ENCODE measurements at regions not wholly inside any gene's neighbourhood (a gene's known extent, or its start where the extent isn't known, plus 50 kb on each side); places are given as distances from the start of the nearest gene placed in this dataset.

DNA sequence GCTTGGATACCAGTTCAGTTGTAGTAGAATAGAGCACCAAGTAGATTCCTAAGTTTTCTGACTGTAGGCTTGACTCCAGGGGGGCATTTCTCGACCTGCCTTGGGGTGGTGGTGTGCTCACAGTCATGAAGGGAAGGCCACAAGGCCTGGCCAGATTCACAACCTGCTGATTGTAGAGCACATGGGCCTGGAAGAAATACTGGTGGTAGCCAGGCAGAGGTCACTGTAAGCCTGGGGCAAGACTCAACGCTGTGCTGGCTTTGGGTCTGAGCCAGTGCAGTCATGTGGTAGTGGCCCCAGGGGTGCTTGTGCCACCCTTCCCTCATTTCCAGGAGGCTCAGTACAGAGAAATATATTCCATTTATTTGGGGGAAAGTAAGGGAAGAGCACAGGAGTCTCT lies 832.3 kb upstream of the SLC10A2 start:
- Mint-ChIP-seq H3K36me3 (peaks cover 10% of the 10 kb centered on the region), H3K27ac (no peak overlapping the region), H3K27me3 (ENCODE audit: low read depth) (no peaks in the 10 kb centered on the region), H3K4me3 (no peak overlapping the region), H3K9me3 (peaks cover 33% of the 10 kb centered on the region), H3K4me1 (peaks cover 12% of the 10 kb centered on the region)
- no peak for DNase-seq (ENCODE audit: low spot score in 2 of 2, unreplicated experiment in 2 of 2)
- TF ChIP-seq, protein P1, sequence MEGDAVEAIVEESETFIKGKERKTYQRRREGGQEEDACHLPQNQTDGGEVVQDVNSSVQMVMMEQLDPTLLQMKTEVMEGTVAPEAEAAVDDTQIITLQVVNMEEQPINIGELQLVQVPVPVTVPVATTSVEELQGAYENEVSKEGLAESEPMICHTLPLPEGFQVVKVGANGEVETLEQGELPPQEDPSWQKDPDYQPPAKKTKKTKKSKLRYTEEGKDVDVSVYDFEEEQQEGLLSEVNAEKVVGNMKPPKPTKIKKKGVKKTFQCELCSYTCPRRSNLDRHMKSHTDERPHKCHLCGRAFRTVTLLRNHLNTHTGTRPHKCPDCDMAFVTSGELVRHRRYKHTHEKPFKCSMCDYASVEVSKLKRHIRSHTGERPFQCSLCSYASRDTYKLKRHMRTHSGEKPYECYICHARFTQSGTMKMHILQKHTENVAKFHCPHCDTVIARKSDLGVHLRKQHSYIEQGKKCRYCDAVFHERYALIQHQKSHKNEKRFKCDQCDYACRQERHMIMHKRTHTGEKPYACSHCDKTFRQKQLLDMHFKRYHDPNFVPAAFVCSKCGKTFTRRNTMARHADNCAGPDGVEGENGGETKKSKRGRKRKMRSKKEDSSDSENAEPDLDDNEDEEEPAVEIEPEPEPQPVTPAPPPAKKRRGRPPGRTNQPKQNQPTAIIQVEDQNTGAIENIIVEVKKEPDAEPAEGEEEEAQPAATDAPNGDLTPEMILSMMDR (IDR thresholded peaks at IDR 0.05; ENCODE audit: unreplicated experiment): no peak

DNA sequence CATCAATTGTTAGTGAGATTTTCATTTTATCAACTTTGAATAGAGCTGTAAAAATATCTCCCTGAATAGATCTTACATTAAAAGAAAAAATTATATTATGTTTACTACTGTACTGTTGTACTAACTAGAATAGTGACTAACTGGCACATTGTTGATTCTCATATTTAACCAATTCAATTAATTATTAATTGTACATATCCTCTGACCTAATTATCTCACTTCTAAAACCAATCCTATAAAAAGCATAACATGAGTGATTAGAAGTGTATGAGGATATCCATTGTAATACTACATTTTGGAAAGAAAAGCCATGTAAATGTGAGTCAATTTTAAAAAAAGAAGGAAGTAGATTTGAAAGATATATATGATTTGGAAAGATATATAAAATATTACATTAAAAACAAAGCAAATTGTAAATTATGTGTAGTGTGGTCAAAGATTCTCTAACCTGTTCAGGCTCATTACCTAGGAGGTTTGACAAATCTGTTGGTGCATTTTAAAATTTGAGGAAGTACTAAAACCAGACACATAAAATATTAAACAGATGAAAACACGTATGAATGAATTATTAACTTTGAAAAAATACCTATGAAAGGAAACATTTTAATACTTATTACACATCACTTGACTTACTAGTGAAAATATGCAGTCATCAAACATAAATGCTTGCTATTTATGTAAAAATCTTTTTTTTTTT lies 829.8 kb upstream of the SLC10A2 start:
- H3K4me1 Mint-ChIP-seq: peaks cover 19% of the 10 kb centered on the region
- H3K27me3 Mint-ChIP-seq (ENCODE audit: low read depth): no peaks in the 10 kb centered on the region
- TF ChIP-seq, protein P1 (IDR thresholded peaks at IDR 0.05; ENCODE audit: unreplicated experiment): no peak
- H3K9me3 Mint-ChIP-seq: peaks cover 41% of the 10 kb centered on the region
- no peak overlapping the region for H3K4me3 Mint-ChIP-seq
- DNase-seq (ENCODE audit: low spot score in 2 of 2, unreplicated experiment in 2 of 2): no peak
- H3K36me3 Mint-ChIP-seq: peaks cover 18% of the 10 kb centered on the region
- no peak overlapping the region for H3K27ac Mint-ChIP-seq

DNA sequence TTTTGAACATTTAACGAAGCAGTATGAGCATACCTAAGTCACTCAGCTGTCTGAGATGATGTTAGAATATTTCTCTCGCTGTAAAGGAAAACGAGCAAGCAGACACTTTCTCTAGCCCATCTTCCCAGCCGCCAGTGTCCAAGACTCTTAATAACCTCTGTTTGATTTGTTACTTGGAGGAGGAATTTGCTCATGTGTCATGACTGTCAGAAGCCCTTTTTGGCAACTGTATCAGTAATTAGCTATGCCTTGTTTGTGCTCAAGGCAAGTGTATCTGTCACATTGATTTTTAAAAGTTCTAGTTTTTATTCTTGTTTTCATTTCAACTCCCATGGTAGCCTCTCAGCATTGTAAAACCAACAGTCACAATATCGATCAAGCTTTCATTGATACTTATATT lies 828.4 kb upstream of the SLC10A2 start:
- Mint-ChIP-seq H3K9me3 (peaks cover 27% of the 10 kb centered on the region), H3K27ac (peak overlapping the region; percentile 37), H3K36me3 (peaks cover 14% of the 10 kb centered on the region), H3K27me3 (ENCODE audit: low read depth) (no peaks in the 10 kb centered on the region), H3K4me1 (peaks cover 28% of the 10 kb centered on the region), H3K4me3 (no peak overlapping the region)
- TF ChIP-seq, protein P1 (IDR thresholded peaks at IDR 0.05; ENCODE audit: unreplicated experiment): no peak
- no peak for DNase-seq (ENCODE audit: low spot score in 2 of 2, unreplicated experiment in 2 of 2)

DNA sequence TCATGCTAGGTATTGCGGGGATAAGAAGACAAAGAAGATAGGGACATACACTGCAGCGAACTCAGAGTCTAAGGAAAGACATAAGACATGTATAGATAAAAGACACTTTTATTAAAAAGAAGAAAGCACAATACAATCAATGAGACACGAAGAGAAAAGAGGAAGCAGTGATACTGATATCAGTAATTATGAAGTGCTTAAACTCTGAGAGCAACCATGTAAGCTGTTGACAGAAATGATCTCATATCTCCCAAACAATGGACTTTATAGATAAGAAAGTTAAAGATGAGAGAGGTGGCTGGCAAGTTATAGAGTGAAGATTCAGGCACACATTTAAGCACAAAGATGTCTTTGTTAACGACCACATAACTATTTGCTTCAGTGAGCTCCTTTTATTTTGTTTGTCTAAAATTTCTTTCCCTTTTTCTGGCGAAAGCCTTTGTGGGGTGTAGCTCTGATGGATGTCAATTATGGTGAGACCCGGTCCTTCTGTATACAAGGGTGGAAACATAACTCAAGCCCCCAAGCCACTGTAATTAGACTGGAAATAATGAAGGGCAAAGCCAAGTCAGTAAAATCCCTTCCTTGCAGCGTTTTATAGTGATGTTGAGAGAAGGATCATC lies 818.0 kb upstream of the SLC10A2 start:
- Mint-ChIP-seq H3K9me3 (peaks cover 17% of the 10 kb centered on the region), H3K4me3 (no peak overlapping the region), H3K27me3 (ENCODE audit: low read depth) (no peaks in the 10 kb centered on the region), H3K4me1 (peaks cover 32% of the 10 kb centered on the region), H3K27ac (peak overlapping the region; percentile 90), H3K36me3 (peaks cover 19% of the 10 kb centered on the region)
- no peak for DNase-seq (ENCODE audit: low spot score in 2 of 2, unreplicated experiment in 2 of 2)
- TF ChIP-seq, protein P1 (IDR thresholded peaks at IDR 0.05; ENCODE audit: unreplicated experiment): no peak

DNA sequence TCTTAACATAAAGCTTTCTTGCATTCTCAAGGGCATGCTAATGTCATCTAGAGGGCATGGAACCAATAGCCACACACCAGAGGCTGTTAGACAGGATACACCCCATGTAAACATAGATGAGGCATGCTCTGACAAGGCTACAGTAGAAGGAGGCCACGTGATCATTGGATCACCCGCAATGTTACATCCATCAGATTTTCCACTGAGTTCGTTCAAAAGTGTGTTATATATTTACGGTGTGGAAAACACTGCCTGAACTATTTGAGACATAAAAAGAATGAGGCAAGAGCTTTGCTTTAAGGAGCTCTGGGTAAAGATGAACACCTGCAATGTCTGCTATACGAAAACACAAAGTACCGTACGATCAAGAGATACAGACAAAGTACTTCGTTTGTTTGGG lies 817.5 kb upstream of the SLC10A2 start:
- no peak for DNase-seq (ENCODE audit: low spot score in 2 of 2, unreplicated experiment in 2 of 2)
- Mint-ChIP-seq H3K27ac (peak overlapping the region; percentile 90), H3K4me1 (peaks cover 36% of the 10 kb centered on the region), H3K9me3 (peaks cover 17% of the 10 kb centered on the region), H3K4me3 (no peak overlapping the region), H3K36me3 (peaks cover 20% of the 10 kb centered on the region), H3K27me3 (ENCODE audit: low read depth) (no peaks in the 10 kb centered on the region)
- TF ChIP-seq, protein P1 (IDR thresholded peaks at IDR 0.05; ENCODE audit: unreplicated experiment): no peak
